Fibroblast of mammary gland (primary cell): ENCODE measurements at regions not wholly inside any gene's neighbourhood (a gene's known extent, or its start where the extent isn't known, plus 50 kb on each side); places are given as distances from the start of the nearest gene placed in this dataset.
"Not testable (repeated sequence)": the region's sequence is repeated elsewhere in the genome, so short reads cannot be mapped to it uniquely, and the experiment has no call there.

Source experiments
- DNase-seq: peaks from one replicate; pipeline ENCODE4 v3.0.0-alpha.2; 2010; ENCODE audit warnings: low read depth
- H3K4me3 ChIP-seq: 2 replicates; pipeline ENCODE4 v1.5.1; 2011; ENCODE audit warnings: low read depth, mild to moderate bottlenecking, low read length, moderate library complexity; ENCODE audit not compliant: control insufficient read depth
- CTCF ChIP-seq: conservative IDR thresholded peaks from 2 replicates; pipeline ENCODE4 v1.5.1; 2011; ENCODE audit warnings: low read depth, low read length, inconsistent platforms; ENCODE audit not compliant: control insufficient read depth, insufficient read depth

GRCh38 chr7:89605362-89605761 lies 548.9 kb upstream of the STEAP1 start:
- no peak for DNase-seq
- H3K4me3 ChIP-seq = no peak overlapping the region
- no peak for TF ChIP-seq CTCF

GRCh38 chr7:89606511-89606910 lies 547.8 kb upstream of the STEAP1 start:
- no peak overlapping the region for H3K4me3 ChIP-seq
- no peak for DNase-seq
- no peak for TF ChIP-seq CTCF

GRCh38 chr7:89607792-89608191 lies 546.5 kb upstream of the STEAP1 start:
- DNase-seq = no peak
- H3K4me3 ChIP-seq = no peak overlapping the region
- no peak for TF ChIP-seq CTCF

GRCh38 chr7:89616829-89617228 lies 537.4 kb upstream of the STEAP1 start:
- H3K4me3 ChIP-seq, DNase-seq: not testable (repeated sequence)

GRCh38 chr7:89618274-89618673 lies 536.0 kb upstream of the STEAP1 start:
- no peak for TF ChIP-seq CTCF
- H3K4me3 ChIP-seq = no peak overlapping the region
- no peak for DNase-seq

- no peak overlapping the region for H3K4me3 ChIP-seq
- no peak for DNase-seq
- no peak for TF ChIP-seq CTCF
Measured at GRCh38 chr7:89621925-89622641, 532.2 kb upstream of the STEAP1 start.

GRCh38 chr7:89623018-89623672 lies 531.1 kb upstream of the STEAP1 start:
- TF ChIP-seq CTCF = peak; percentile 77
- no peak overlapping the region for H3K4me3 ChIP-seq
- DNase-seq = peak; percentile 48

GRCh38 chr7:89624155-89624554 lies 530.1 kb upstream of the STEAP1 start:
- not testable (repeated sequence) for H3K4me3 ChIP-seq
- peak; percentile 9 for DNase-seq
